HG03460 (cell line): ENCODE measurements at regions not wholly inside any gene's neighbourhood (a gene's known extent, or its start where the extent isn't known, plus 50 kb on each side); places are given as distances from the start of the nearest gene placed in this dataset.
"Not testable (repeated sequence)": the region's sequence is repeated elsewhere in the genome, so short reads cannot be mapped to it uniquely, and the experiment has no call there.

ENCODE experiments used
- ATAC-seq: cut with Tn5 transposase; IDR thresholded peaks from one replicate; pipeline ENCODE4 v1.9.1; 2021; ENCODE audit not compliant: unreplicated experiment

DNA sequence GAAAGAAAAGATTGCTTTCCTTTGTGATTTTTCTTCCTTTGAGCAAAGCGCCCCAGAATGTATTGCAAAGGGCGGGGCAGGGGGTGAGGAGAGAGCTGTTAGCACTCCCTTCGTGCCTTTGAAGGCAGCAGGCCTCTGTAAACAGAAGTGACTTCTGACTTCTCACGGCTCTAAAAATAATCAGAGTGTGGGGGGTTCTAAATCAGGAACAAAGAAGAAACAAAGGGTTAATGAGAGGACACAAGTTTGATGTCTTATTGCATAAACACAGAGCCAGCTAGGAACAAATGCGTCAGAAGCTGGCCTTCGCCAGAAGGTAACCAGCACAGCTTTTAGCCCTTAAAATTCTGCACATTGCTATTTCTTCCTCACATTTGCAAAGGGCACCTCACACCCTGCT, 626.2 kb downstream of the MID1IP1 start:
- no peak for ATAC-seq

DNA sequence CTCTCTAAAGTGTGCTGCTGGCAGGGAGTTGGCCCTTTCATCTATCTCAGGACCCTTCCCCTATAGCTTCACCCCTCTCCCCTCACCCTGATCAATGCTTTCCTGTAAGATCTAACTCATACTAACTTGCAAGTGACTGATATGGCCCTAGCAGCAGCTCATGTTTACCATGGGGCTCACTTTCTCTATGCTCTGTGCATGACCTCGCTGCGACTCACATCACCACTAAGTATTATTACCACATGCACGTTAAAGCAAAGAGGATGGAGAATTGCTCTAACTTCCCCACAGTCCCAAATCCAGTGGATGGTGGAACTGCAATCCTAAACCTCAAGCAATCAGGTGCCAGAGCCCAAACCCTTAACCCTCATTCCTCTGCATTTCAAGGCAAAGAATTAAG, 626.6 kb downstream of the MID1IP1 start:
- no peak for ATAC-seq

DNA sequence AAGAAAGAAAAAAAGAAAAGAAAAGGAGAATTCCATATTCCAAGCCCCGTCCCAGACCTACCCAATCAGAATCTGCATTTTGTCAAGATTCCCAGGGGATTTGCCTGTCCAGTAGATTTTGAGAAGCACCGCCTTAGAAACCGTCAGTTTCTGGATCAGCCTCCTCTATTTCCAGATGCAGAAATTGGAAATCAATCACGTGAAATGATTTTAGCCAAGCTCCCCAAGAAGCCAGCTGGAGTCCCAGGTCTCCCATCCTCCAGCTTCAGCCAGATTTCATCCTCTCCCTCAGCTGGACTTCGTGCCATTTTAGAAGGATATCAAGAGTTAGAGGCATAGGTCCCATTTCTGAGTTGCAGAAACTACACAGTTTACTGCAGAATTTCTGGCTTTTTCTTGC, 629.3 kb downstream of the MID1IP1 start:
- no peak for ATAC-seq

DNA sequence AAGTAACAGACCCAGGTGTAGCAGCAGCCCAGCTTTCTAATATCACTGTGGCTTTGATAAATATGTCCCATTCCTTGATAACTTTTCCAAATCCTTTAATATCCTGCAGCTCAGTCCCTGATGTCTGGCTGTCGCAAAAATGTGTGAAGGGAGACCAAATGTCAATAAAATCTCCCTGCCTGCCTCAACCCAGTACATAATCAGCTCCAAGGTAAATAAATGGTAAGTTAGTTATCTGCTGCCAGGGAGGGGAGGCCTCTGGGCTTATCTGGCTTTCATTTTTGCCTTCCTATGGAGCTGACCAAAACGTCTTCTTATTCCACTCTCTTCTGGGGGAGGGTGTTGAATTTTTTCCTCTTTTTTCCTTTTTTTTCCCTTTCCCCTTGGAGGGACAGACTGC, 630.6 kb downstream of the MID1IP1 start:
- ATAC-seq, result no peak

DNA sequence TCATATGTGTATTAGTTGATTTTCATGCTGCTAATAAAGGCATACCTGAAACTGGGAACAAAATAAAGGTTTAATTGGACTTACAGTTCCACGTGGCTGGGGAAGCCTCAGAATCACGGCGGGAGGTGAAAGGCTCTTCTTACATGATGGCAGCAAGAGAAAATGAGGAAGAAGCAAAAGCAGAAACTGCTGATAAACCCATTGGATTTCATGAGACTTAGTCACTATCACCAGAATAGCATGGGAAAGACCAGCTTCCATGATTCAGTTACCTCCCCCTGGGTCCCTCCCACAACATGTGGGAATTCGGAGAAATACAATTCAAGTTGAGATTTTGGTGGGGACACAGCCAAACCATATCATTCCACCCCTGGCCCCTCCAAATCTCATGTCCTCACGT, 633.4 kb downstream of the MID1IP1 start:
- ATAC-seq, result not testable (repeated sequence)

DNA sequence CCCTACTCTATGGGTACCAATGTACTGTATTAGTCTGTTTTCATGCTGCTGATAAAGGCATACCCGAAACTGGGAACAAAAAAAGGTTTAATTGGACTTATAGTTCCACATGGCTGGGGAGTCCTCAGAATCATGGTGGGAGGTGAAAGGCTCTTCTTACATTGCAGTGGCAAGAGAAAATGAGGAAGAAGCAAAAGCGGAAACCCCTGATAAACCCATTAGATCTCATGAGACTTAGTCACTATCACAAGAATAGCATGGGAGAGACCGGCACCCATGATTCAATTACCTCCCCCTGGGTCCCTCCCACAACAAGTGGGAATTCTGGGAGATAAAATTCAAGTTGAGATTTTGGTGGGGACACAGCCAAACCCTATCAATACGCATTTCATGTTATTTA, 635.3 kb downstream of the MID1IP1 start:
- ATAC-seq, result not testable (repeated sequence)

DNA sequence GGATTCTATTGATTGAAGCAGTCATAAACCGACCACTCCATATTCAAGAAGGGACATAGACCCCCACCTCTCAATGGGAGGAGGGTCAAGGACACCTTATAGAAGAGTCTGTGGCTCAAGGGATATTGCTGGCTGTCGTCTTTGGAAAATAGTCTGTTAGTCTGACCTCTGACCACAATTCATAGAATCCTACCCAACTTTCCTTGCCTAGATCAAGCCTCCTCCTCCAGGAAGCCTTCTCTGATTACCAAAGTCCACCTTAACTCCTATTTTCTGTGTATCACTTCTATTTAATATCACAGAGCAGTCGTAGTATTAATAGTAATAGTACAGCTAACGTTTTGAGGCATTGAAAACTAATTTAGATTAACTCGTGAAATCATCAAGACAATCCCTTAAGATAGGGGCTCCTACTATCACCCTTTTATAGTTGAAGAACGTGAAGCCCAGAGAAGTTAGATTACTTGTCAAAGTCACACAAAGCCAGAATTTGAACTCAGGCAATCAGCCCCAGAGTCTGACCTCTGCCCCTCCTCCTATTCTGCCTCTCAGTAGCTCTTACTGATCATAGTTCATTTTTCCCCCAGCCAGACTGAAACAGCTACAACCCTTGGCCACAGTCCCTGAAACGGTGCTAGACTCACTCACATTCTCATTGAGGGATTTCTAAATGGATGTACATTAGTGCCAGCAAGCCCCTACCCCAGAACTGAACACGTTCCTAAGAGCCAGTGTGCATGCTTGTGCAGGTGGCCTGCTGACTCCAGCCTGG, 636.6 kb downstream of the MID1IP1 start:
- no peak for ATAC-seq

DNA sequence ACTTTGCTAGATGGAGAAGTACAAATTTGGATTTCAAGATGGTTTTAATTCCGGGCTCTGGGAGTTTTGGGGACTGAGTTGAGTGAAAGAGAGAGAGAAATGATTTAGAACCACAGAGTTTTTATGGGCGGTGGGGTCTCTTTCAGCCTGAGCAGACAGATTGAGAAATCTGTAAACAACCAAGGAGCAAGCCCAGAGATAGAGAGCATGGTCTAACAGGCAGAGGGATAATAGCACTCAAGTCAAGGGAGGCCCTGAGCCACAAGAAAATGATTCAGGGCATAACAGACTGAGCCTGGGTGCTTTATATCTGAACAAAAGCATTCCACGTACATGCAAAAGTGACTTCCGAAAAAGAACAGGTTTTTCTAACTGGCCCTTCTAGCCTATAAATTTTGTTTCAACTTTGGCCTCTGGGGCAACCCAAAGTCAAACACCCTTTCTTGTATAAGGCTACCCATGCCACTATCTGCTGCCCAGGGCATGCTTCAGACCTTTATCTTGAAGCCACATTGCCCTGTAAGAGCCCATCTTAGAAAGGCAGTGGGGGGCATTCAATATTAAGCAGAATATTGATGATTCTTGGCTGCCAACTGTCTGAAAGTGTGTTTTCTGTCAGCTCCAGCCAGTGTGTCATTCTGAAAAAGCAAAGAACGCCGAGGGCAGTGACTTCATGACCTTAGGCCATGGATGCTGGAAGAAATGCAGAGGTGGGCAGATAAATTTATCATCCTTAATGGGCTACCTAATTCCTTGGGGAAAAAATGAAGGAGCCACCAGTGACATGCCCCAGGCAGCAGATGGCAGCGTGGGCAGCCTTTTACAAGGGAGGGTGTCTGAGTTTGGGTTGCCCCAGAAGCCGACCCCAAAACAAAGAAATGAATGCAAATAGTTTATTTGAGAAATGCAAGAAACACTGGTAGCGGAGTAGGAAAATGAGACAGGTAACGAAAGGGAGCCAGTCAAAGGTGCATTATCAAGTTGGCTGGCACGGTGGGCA, 637.6 kb downstream of the MID1IP1 start:
- no peak for ATAC-seq

DNA sequence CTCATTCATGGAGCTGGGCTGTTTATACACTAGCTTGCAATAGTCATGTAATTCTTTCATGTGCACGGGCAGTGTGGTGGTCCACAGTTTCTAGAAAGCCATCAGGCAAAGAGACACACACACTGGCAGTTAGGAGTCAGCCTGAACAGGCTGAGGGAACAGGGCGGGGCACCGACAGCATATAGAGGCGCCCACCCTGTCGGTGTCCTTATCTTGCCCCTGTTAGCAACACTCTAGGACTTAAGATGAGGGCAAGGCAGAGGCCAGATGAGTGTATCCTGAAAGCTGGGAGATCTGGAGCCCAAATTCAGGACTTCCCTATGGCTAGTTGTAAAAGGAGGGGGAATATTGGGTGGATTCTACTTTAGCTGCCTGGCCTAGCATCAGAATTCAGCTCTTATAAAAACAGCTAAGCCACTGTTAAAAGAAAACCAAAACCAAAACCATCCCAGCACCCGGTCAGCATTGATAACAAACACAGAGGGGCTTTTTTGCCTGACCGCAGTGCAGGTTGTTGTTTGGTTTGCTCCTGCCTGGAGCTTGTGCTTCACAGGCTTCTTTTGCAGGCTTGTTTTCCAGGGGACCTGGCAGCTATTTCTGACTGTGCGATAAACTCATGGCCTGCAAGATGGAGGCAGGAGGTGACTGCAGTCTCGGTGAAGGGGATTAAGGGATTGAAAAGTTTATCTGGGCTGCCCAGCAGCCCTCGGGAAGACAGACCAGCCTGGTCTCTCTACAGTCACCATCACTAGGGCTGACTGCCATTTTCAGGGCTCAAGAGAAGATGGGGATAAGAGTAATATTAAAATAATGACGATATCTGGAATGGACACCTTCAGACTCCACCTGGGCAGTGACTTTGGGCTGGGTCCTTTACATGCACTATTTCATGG, 638.9 kb downstream of the MID1IP1 start:
- peak; percentile 66 for ATAC-seq

DNA sequence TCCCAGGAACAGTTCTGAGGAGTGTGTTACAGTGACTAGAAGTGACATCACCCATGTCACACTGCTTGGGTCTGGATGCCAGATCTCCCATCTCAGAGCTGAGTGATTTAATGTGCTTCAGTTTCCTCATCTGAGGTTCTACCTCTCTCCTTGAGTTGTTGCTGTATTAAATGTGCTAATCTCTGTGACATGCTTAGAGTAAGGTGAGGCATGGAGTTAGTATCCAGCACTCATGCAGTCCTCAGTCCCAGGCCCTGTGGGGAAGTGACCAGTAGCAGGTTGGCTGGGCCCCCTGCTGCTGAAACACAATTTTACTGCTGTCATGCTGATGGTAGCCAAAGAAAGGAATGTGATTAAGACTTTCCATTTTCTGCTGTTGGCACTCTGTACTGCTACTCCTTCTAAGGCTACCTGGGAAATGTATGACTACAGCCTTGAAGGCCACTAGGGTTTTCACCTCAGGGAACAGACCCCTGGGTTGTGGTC, 639.6 kb downstream of the MID1IP1 start:
- ATAC-seq, result peak; percentile 21

DNA sequence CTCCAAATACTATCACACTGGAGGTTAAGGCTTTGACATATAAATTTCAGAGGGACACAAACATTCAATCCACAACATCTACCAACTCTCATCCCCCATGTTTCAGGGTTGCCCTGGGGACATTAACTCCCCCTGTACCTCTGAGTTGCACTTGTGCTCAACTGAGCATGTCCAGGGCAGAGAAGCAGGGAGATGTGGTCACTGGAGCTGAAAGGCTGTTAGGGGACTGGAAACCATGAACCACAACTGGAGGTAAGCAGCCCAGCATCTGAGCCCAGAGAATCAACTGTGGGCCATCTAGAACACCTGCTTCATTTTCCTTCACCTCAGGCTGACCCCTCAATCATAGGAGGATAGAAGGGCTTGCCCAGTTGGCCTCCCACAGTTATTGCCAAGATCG, 641.1 kb downstream of the MID1IP1 start:
- ATAC-seq, result no peak

DNA sequence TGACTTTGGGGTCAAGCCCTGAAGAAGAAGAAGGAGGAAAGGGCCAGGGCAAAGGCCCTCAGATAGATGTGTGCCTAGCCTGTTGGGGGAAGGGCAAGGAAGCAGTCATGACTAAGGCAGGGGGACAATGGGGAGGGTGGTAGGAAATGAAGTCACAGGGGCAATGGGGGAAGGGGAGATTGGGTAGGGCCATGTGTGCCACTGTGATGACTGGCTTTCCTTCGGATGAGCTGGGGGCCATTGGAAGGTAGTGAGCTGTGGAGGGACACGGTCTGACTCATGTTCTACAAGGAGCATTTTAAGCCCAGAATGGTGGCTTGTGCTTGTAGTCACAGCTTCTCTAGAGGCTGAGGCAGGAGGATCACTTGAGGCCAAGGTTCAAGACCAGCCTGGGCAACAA, 642.0 kb downstream of the MID1IP1 start:
- ATAC-seq, result no peak

DNA sequence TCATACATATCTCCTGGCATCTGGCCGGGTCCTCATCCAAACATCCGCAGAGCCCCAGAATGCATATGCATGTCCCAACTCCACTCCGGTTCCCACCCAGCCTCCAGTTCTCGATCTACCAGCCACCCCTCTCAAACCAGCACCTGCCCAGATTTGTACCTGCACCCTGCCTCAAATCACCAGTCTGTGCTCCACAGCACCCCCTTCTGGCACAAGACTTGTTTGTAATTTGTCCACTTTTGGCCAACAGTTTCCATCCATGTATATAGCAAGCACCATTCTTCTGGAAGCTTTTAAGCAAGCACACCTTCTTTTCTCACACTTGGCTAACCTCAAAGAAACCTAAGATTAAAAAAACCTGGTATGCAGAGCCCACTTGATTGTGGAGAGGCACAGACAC, 644.1 kb downstream of the MID1IP1 start:
- no peak for ATAC-seq

DNA sequence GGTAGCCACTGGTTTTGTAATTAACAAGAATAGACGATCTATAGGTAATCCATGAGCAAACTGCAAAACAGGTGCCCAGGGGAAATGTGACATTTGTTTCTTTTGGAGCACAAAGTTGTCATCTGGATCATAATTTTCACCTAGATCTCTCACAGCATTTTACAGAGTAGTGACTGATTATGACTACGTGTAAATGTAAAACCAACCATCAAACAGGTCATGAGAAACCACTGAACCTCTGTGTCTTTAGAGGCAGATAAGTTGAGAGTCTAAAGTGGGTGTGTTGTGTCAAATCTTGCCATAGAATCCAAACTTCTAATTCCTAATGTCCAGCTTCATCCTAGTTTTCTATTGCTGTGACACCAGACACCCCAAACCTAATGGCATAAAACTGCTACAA, 648.1 kb downstream of the MID1IP1 start:
- no peak for ATAC-seq

DNA sequence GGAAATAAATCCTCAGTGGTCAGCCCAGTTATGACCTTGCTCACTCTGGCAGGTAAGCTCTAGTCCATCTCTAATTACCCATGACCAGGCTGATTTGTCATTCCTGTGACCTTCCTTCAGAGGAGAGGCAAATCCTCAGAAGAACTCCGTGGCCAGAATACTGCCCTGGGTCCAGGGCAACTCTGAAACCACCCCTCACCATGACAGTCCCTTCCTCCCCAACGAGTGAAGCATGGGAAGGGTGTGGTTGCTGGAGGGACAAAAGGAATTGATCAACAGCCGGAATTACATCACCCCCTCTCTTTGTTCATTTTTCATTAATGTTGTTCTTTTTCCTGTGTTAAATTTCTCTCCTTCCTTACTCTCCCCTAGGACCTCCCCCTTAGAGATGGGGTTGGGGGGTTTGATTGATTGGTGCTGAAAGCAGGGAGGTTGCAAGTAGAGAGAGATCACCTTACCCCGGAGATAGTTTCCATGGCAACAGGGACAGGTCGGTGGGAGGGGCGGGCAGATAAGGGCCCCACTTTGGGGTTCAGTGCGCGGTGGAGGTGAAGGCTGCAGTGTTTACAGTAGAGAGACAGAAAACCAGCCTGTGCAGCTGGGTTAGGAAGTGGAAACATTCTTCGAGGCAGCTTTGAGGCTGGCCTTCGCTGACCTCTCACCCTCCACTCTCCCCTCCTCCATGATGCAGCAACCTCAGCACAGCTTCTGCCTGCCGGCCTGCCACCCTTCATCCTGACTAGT, 647.4 kb downstream of the BCOR start:
- ATAC-seq, result no peak

DNA sequence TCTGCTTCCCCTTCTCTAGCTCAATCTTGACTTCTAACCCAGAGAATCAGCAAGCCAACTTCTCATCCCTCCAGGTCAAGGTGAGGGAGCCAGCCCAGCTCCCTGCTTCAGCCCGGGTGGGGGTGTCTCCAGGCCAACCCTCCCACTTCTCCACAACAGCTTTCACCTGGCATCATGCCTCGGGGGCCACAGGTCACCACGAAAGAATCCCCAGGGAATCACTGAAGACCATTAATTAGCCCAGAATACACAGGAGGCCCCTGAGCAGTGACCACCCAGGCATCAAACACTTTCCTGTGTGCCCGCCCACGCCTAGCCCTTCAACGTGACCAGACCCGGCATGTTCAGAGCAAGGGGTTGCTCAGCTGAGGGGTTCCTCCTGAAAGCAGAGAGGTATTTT, 646.7 kb downstream of the BCOR start:
- no peak for ATAC-seq

DNA sequence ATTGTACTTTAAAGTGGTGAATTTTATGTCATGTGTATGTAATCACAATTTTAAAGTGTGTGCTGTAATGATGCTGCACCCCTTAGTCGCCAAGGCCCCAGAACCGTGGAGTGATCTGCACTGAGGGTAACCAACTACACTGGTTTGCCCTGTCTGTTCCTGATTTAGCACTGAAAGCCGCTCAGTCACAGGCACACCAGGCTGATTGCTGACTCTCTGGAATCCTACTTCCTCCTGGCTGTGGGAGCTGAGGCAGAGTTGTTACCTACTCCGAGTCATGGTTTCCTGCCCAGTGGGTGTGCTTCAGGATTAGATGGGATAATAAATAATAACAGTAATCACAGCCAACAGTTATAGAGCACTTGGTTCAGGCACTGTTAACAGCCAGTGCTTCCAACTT, 645.4 kb downstream of the BCOR start:
- ATAC-seq, result no peak

DNA sequence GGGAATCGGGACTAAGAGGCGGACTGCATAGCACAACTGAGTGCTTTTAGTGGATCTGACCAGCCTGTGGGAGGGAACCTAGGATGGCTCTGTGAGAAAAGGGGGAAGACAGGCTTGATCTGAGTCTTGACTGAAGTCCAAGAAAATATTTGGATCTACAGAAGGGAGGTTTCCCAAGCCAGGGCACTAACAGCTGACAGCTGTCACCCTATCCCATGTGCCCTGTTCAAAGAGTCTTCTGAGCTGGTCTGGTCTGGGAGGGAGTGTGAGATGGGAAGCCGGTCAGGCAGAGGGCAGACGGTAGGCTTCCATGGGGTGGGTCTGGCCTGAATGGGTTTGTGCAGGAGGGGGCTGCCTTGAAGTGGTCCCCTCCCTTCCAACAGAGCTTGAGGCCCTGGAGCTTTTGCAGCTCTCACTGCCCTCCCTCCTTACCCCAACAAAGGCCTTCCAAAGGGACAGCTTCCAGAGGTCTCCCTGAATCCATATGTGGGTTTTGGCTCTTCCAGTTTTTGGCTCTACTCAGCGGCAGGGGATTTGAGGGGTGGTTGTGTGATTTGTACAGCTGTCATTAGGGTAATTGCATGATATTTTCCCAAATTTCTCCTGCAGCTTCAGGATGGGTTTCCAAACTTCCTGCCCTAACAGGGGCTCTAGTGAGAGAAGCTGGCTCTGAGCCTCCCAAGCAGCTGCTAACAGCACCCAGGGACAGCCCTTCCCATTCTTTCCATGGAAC, 643.7 kb downstream of the BCOR start:
- ATAC-seq, result no peak

DNA sequence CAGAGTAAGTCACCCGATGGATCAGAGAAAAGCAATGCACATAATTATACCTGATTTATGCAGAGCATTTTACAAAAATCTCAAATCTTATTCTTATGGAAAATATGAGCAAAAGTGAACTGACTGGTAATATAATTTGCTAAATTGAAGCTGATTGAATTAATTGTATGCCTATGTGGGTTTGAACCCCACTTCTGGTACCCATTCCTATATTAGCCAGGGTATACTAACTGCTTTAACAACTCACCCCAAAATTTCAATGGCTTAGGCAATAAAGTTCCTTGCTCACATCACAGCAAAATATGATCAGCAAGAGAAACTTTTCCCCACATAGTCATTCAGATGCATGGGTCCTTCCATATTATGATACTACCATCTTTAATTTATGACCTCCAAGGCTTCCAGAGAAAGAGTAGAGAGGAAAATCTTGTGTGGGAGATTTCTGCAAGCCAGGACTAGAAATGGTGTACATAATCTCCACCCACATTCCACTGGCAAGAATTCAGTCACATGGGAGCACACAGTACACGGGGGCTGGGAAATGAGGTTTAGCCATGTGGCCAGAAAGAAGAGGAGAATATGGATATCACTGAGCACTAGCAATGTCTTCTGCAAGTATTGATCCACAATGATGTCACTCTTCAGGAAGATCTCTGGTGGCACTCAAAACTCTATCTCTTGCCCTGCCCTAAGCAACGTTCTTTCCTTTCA, 640.7 kb downstream of the BCOR start:
- no peak for ATAC-seq
